H1 (cell line): ENCODE measurements at regions not wholly inside any gene's neighbourhood (a gene's known extent, or its start where the extent isn't known, plus 50 kb on each side); places are given as distances from the start of the nearest gene placed in this dataset.

Experiments used
- CTCF ChIA-PET: fragments of 300-600 bp; sonication (Branson Sonifier 250); formaldehyde crosslinking; loops from one replicate; lab custom pipeline; 2021; ENCODE audit not compliant: partially characterized antibody; lab: Charles Lee
- POLR2A ChIA-PET: fragments of 300-600 bp; sonication (Branson Sonifier 250); formaldehyde crosslinking; loops from one replicate; lab custom pipeline; 2021; ENCODE audit warnings: inconsistent platforms; ENCODE audit not compliant: partially characterized antibody; lab: Charles Lee
- DNase-seq, 2 experiments: peaks; one replicate each; pipeline versions ENCODE4 v3.0.0 to v3.0.0-alpha.2; 2010 to 2022; ENCODE audit warnings: low spot score in 2 of 2, low read depth in 1 of 2, mixed read lengths in 1 of 2
- FAIRE-seq: peaks from 2 replicates; lab custom pipeline; 2011; peaks lifted over from hg19 to GRCh38; lab: Jason Lieb, UNC
- H2AFZ ChIP-seq: 2 replicates; pipeline ENCODE4 v1.8.1; 2012; ENCODE audit warnings: low read length, inconsistent platforms
- H2AK5ac ChIP-seq: 2 replicates; pipeline ENCODE4 v1.6.1; 2013; ENCODE audit warnings: low read depth, low read length
- H2BK120ac ChIP-seq: replicated peaks from 2 replicates; pipeline ENCODE3; 2013; ENCODE audit warnings: low read depth, low read length, inconsistent platforms
- H2BK12ac ChIP-seq: 2 replicates; pipeline ENCODE4 v1.6.1; 2013; ENCODE audit warnings: low read depth, low read length
- H2BK15ac ChIP-seq: 2 replicates; pipeline ENCODE4 v1.6.1; 2013; ENCODE audit warnings: low read length
- H2BK20ac ChIP-seq: 2 replicates; pipeline ENCODE4 v1.6.1; 2013; ENCODE audit warnings: low read length
- H2BK5ac ChIP-seq: 2 replicates; pipeline ENCODE4 v1.6.1; 2013; ENCODE audit warnings: low read depth, low read length
- H3K14ac ChIP-seq: 2 replicates; pipeline ENCODE4 v1.6.1; 2013; ENCODE audit warnings: inconsistent platforms; ENCODE audit not compliant: insufficient read length
- H3K18ac ChIP-seq: 2 replicates; pipeline ENCODE4 v1.6.1; 2013; ENCODE audit warnings: low read length; ENCODE audit errors: extremely low read depth
- H3K23ac ChIP-seq: 2 replicates; pipeline ENCODE4 v1.6.1; 2013; ENCODE audit warnings: inconsistent platforms; ENCODE audit not compliant: insufficient read length
- H3K23me2 ChIP-seq: 2 replicates; pipeline ENCODE4 v1.6.1; 2013; ENCODE audit warnings: low read depth, low read length
- H3K27ac ChIP-seq: 2 replicates; pipeline ENCODE4 v1.6.1; 2011; ENCODE audit warnings: low read depth, low read length, inconsistent platforms
- H3K27me3 ChIP-seq, 4 experiments: replicated peaks in 1 of 4; 1 replicate in 1 of 4; 2 replicates in 3 of 4; pipeline versions ENCODE4 v1.6.1 to v1.8.1; 2011 to 2013; ENCODE audit warnings: low read length in 3 of 4, mild to moderate bottlenecking in 3 of 4, inconsistent platforms in 2 of 4, mixed read lengths in 2 of 4, moderate library complexity in 1 of 4; ENCODE audit not compliant: control insufficient read depth in 3 of 4, insufficient read depth in 3 of 4; ENCODE audit errors: extremely low read depth in 1 of 4
- H3K36me3 ChIP-seq, 4 experiments: 2 replicates each; pipeline versions ENCODE4 v1.6.1 to v1.8.1; 2011 to 2013; ENCODE audit warnings: mild to moderate bottlenecking in 4 of 4, low read length in 3 of 4, moderate library complexity in 2 of 4, control low read depth in 1 of 4, inconsistent platforms in 1 of 4; ENCODE audit not compliant: insufficient read depth in 4 of 4, control insufficient read depth in 2 of 4
- H3K4ac ChIP-seq: replicated peaks from 2 replicates; pipeline ENCODE3; 2013; ENCODE audit warnings: low read length, low read depth, mixed read lengths, inconsistent platforms; ENCODE audit not compliant: insufficient read length
- H3K4me1 ChIP-seq, 4 experiments: replicated peaks in 1 of 4; 1 replicate in 1 of 4; 2 replicates in 3 of 4; pipeline versions ENCODE4 v1.6.1 to v1.8.1; 2011 to 2013; ENCODE audit warnings: low read length in 3 of 4, inconsistent platforms in 2 of 4, mixed read lengths in 1 of 4; ENCODE audit not compliant: insufficient read depth in 4 of 4, control insufficient read depth in 3 of 4
- H3K4me2 ChIP-seq, 2 experiments: 2 replicates each; pipeline versions ENCODE4 v1.6.1 to v1.8.1; 2011 to 2013; ENCODE audit warnings: low read depth in 2 of 2, low read length in 2 of 2, control low read depth in 1 of 2, inconsistent platforms in 1 of 2, mild to moderate bottlenecking in 1 of 2; ENCODE audit not compliant: insufficient read depth in 1 of 2
- H3K4me3 ChIP-seq, 4 experiments: fragments of 200-600, 300-600 bp in 1 of 4; sonication (generic), shearing (Covaris generic), sonication (Bioruptor Twin) in 1 of 4; 2 replicates each; pipeline versions ENCODE4 v1.5.1 to v1.8.1; 2011 to 2016; ENCODE audit warnings: low read length in 4 of 4, low read depth in 3 of 4, control low read depth in 2 of 4, inconsistent platforms in 2 of 4, mild to moderate bottlenecking in 2 of 4, mixed read lengths in 1 of 4, moderate library complexity in 1 of 4; ENCODE audit not compliant: insufficient read depth in 2 of 4; ENCODE audit errors: extremely low read depth in 1 of 4
- H3K56ac ChIP-seq: replicated peaks from 2 replicates; pipeline ENCODE3; 2013; ENCODE audit warnings: low read depth, mild to moderate bottlenecking, mixed read lengths, low read length, inconsistent platforms; ENCODE audit not compliant: insufficient read length
- H3K79me1 ChIP-seq: 2 replicates; pipeline ENCODE4 v1.6.1; 2013; ENCODE audit warnings: low read depth, low read length, control low read depth
- H3K79me2 ChIP-seq, 2 experiments: 2 replicates each; pipeline versions ENCODE4 v1.6.1 to v1.8.1; 2012 to 2013; ENCODE audit warnings: low read length in 2 of 2, mild to moderate bottlenecking in 2 of 2, inconsistent platforms in 1 of 2; ENCODE audit not compliant: insufficient read depth in 2 of 2, control insufficient read depth in 1 of 2
- H3K9ac ChIP-seq, 4 experiments: replicated peaks in 1 of 4; 1 replicate in 1 of 4; 2 replicates in 3 of 4; pipeline versions ENCODE4 v1.6.1 to v1.8.1; 2011 to 2013; ENCODE audit warnings: low read depth in 3 of 4, low read length in 3 of 4, control low read depth in 2 of 4, mild to moderate bottlenecking in 2 of 4, moderate library complexity in 2 of 4, inconsistent platforms in 1 of 4; ENCODE audit errors: extremely low read depth in 1 of 4
- H3K9me3 ChIP-seq, 2 experiments: 2 replicates each; pipeline versions ENCODE4 v1.6.1 to v1.8.1; 2012 to 2013; ENCODE audit warnings: mild to moderate bottlenecking in 2 of 2, moderate library complexity in 2 of 2, control low read depth in 1 of 2, inconsistent platforms in 1 of 2, low read depth in 1 of 2, low read length in 1 of 2, mixed read lengths in 1 of 2; ENCODE audit not compliant: insufficient read depth in 2 of 2
- H4K20me1 ChIP-seq, 2 experiments: replicated peaks in 1 of 2; 2 replicates each; pipeline versions ENCODE3 to v1.8.1; 2011 to 2013; ENCODE audit warnings: inconsistent platforms in 2 of 2, low read length in 2 of 2, mild to moderate bottlenecking in 1 of 2; ENCODE audit not compliant: insufficient read depth in 2 of 2, control insufficient read depth in 1 of 2
- H4K5ac ChIP-seq: 2 replicates; pipeline ENCODE4 v1.6.1; 2013; ENCODE audit warnings: low read length, low read depth, mixed read lengths, inconsistent platforms; ENCODE audit not compliant: insufficient read length
- H4K8ac ChIP-seq: 2 replicates; pipeline ENCODE4 v1.8.0; 2013; ENCODE audit warnings: mild to moderate bottlenecking, moderate library complexity, low read length, inconsistent platforms; ENCODE audit not compliant: insufficient read depth; ENCODE audit errors: extremely low read depth
- H4K91ac ChIP-seq: replicated peaks from 2 replicates; pipeline ENCODE3; 2013; ENCODE audit warnings: low read length, mixed read lengths, inconsistent platforms; ENCODE audit not compliant: insufficient read length
- CREB1 ChIP-seq: IDR thresholded peaks from 2 replicates; pipeline ENCODE4 v1.6.1; 2012; ENCODE audit warnings: inconsistent platforms
- GABPA ChIP-seq: IDR thresholded peaks from 2 replicates; pipeline ENCODE4 v1.6.1; 2011; ENCODE audit warnings: mild to moderate bottlenecking, low read length, moderate library complexity, borderline replicate concordance; ENCODE audit not compliant: insufficient read depth
- HDAC6 ChIP-seq: IDR thresholded peaks from one replicate; pipeline ENCODE4 v1.7.1; 2012; ENCODE audit warnings: low read depth, mild to moderate bottlenecking, inconsistent platforms, low read length, moderate library complexity
- KDM1A ChIP-seq: fragments of 200-600, 300-600 bp; sonication (generic); IDR thresholded peaks from 2 replicates; pipeline ENCODE4 v1.7.1; 2016; ENCODE audit warnings: mild to moderate bottlenecking, low read length, borderline replicate concordance
- TAF7 ChIP-seq: optimal IDR thresholded peaks from 2 replicates; pipeline ENCODE3; 2011; ENCODE audit warnings: low read depth, mild to moderate bottlenecking, inconsistent platforms, low read length, moderate library complexity, borderline replicate concordance
- WGBS, 2 experiments: shearing (Covaris generic) in 1 of 2; methylation state at CpG; one replicate each; pipeline versions ENCODE4 v1.1.6 to v1.1.7; 2013 to 2015; ENCODE audit warnings: low lambda C conversion rate in 2 of 2, mixed read lengths in 2 of 2, inconsistent platforms in 1 of 2, low coverage in 1 of 2, missing lambda C conversion rate in 1 of 2; ENCODE audit not compliant: insufficient replicate concordance in 2 of 2, insufficient coverage in 1 of 2, insufficient read length in 1 of 2; ENCODE audit errors: extremely low coverage in 1 of 2, missing lambda C conversion rate in 1 of 2; 5-methylcytosine and 5-hydroxymethylcytosine counted together

DNA sequence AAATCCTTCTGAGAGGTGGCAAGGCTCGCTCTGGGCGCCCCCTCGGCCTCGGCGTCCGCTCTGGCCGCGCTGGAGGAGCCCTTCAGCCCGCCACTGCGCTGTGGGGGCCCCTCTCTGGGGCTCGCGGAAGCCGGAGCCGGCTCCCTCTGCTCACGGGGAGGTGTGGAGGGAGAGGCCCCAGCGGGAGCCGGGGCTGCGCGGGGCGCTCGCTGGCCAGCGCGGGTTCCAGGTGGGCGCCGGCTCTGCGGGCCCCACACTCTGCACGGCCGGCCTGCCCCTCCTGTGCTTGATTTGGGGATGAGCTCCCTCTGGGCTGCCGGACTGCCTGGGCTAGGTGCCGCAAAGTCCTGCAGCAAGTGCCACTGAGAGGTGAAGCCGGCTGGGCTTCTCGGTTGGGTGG, 1260.7 kb upstream of the PRMT6 start:
- Histone ChIP-seq H3K14ac (no peak overlapping the region), H3K4ac (no peak overlapping the region), H3K27ac (no peak overlapping the region), H3K36me3 (no peaks in the 10 kb centered on the region), H3K4me2 (no peak overlapping the region), H4K5ac (no peak overlapping the region), H3K4me1 (no peaks in the 10 kb centered on the region), H3K56ac (no peak overlapping the region), H2AK5ac (no peak overlapping the region), H2BK5ac (no peak overlapping the region), H2BK12ac (no peak overlapping the region), H4K91ac (no peak overlapping the region), H3K4me3 (no peak overlapping the region), H3K18ac (no peak overlapping the region), H3K9me3 (no peaks in the 10 kb centered on the region; a peak in 1 of 4 replicates), H4K8ac (no peak overlapping the region), H2BK20ac (no peak overlapping the region), H2AFZ (no peak overlapping the region), H4K20me1 (no peaks in the 10 kb centered on the region), H3K9ac (no peak overlapping the region), H3K79me1 (no peaks in the 10 kb centered on the region), H3K79me2 (no peaks in the 10 kb centered on the region), H3K27me3 (no peaks in the 10 kb centered on the region), H3K23ac (no peak overlapping the region), H2BK120ac (no peak overlapping the region), H2BK15ac (no peak overlapping the region), H3K23me2 (no peaks in the 10 kb centered on the region)
- 94% methylated on average over 14 of the region's 32 CpGs; no CpG with 5 or more reads in 1 of the 2 experiments for WGBS, 2 experiments
- ChIA-PET CTCF (interaction anchor here (0.7 to 1.0 kb wide), 4 partner anchors 33 to 819 kb away, joined by 3 to 5 read pairs (median 3); no protein-coding TSS in a partner anchor), POLR2A (no interaction called here)
- no peak for DNase-seq
- no peak for TF ChIP-seq CREB1
- TF ChIP-seq GABPA = no peak
- TF ChIP-seq KDM1A = no peak
- TF ChIP-seq HDAC6 = no peak
- TF ChIP-seq TAF7 = no peak
- no peak for FAIRE-seq
